HG02870 (cell line): ENCODE measurements at regions not wholly inside any gene's neighbourhood (a gene's known extent, or its start where the extent isn't known, plus 50 kb on each side); places are given as distances from the start of the nearest gene placed in this dataset.
A peak's percentile ranks its signal among the peaks of the same experiment; 100 is the strongest.
"Not testable (repeated sequence)": the region's sequence is repeated elsewhere in the genome, so short reads cannot be mapped to it uniquely, and the experiment has no call there.

Source experiments
- ATAC-seq: cut with Tn5 transposase; IDR thresholded peaks from one replicate; pipeline ENCODE4 v1.9.1; 2021; ENCODE audit warnings: mild to moderate bottlenecking, moderate library complexity; ENCODE audit not compliant: unreplicated experiment

GRCh38 chr5:71771191-71771590, 52.1 kb downstream of the CARTPT start:
- no peak for ATAC-seq

DNA sequence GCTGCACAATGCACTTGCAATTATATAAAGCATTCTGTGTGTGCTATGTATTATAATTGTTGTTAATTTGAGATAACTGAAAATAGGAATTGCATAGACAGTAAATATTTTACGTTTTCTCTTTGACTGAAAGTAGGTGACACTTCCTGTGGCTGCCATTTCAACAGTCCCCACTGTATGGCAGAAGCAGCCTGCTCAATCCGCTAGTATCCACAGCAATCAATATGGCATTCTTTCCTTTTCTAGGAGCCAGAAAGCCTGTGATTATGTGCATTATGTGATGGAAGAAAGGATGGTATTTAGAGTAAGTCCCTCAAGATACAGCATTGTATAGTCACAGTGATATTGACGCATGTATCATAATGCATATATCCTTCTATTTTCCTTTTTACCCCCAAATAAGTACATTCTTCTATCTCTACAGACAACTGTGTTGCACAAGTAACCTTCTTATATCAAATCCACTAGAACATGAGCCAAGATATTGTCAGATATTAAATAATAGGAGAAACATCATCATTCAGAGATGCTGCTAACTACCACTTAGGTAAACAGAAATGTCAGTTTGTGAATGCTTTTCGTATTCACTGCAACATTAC, 59.7 kb downstream of the CARTPT start:
- ATAC-seq: no peak

- ATAC-seq: no peak
Measured at GRCh38 chr5:71780597-71780996, 61.5 kb downstream of the CARTPT start.

DNA sequence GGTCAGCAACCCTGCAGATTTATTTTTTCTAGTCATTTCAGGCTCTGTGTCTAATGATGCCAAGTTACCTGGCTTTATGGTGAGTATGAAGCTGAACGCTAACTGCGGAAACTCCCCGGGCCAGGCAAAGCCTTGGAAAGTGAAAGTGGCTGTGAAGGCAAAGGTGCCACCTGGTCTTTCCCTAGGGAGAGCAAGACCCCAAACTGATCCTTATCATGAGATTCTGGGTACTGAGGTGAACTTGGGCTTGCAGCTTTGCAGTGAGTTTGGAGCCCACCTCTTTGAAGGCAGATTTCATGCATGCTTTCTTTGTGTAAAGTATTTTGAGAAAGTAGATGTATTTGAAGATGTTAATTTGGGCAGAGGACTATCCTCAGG, 63.3 kb downstream of the CARTPT start:
- peak; percentile 10 for ATAC-seq

DNA sequence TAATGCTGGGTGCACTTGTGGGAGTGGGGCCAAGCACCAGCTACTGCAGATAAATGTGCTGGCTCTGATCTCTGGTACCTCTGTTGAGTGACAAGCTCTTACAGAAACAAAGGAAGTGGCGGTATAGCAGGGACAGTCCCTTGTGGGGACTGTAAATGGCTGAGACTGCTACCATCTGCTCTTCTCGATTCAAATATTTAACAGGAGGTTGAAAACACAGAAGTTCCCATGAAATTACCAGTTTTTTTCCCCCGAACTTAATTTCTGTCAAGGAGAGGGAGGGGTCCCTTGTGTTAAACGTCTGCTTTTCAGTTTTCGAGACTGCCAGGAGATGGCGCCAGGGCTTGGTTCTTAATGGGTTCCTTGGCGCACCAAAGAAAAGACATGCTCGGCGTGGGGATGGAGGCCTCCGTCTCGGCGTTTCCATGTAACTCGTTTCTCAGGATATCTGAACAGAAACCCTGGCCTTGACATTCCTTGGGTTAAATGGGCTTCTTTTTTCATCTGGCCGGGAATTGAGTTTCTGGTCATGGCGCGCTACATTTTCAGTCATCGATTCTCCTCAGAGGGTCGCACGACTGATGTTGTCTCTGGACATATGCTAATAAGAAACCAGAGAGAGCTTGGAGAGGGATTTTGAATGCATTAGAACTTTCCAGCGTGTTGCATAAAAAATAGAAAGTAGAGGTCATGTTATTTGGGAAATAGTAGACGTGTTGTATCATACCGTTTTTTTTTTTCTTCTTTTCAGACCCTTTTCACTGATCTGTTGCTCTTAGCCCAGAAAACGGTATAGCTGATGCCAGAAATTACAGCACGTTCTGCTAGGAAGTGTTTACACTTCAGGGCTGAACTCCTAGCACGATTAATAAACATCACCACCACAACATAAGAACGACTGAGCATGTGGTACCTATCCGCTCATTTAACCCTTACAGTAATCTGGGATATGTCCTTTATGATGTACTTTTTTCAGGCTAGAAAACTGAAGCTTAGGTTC, 64.0 kb downstream of the CARTPT start:
- peak; percentile 100 for ATAC-seq

- ATAC-seq: no peak
Measured at GRCh38 chr5:71783891-71784290, 64.8 kb downstream of the CARTPT start.

DNA sequence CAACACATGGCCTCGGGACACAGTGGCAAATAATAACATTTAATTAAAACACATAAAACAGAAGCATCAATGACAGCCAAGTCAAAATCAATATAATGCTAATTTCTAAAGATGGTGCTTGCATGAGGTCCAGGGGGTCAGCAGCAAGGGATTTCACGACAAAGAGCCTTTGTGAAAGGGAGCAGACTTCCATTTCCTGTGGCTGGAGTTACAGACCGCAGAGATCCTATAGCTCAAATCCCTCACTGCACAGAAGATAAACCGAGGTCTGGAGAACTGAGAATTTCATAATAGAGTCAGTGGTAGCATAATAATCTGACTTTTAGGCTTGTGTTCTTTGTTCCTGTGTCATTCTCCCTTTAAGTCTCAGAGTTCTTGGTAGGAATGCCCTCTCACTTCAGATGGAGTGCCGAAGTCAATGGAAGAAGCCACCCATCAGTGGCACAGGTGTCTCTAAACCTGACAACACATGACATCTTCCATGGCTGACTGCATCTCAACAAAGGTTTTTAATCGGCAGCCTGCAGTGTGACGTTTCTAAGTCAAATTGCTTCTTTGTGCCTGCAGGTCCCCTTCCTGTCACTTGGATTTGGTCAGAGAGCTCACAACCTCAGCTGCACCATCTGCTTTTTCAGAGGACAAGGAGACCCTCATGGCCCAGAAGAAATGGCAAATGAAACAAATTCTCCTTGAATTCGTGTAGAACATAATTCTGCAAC, 67.4 kb downstream of the CARTPT start:
- no peak for ATAC-seq

DNA sequence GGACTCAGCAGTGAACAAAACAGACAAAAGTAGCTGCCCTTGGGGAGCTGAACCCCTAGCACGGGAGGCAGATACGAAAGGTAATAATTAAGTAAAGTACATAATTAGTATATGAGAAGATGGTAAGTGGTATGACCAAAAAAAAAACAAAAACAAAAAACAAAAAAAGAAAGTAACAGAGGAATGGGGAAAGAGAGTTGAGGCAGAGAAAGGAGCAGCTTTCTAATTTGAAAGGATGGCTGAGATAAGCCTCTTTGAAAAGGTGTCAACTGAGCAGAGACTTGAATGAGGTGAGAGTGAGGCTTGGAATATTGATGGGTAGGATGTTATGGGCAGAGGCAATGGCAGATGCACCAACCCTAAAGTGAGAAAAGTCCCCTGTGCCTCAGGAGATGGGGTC, 69.7 kb downstream of the CARTPT start:
- no peak for ATAC-seq

- no peak for ATAC-seq
Measured at GRCh38 chr5:71789746-71790145, 70.7 kb downstream of the CARTPT start.

DNA sequence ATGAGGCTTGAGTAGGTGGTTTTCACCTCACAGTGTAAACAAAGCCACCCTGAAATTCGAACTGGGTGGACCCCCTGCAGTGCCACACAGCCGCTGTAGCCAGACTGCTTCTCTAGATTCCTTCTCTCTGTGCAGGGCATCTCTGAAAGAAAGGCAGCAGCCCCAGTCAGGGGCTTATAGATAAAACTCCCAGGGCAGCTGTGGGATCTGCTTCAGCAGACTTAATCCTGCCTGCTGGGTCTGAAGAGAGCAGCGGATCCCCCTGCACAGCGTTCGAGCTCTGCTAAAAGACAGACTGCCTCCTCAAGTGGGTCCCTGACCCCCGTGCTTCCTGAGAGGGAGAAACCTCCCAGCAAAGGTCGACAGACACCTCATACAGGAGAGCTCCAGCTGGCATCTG, 71.4 kb downstream of the CARTPT start:
- no peak for ATAC-seq

DNA sequence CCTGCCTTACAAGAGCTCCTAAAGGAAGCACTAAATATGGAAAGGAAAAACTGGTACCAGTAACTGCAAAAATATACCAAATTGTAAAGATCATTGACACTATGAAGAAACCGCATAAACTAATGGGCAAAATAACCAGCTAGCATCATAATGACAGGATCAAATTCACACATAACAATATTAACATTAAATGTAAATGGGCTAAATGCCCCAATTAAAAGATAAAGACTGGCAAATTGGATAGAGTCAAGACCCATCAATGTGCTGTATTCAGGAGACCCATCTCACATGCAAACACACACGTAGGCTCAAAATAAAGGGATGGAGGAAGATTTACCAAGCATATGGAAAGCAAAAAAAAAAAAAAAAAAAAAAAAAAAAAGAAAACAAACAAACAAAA, 73.0 kb downstream of the CARTPT start:
- ATAC-seq: not testable (repeated sequence)

DNA sequence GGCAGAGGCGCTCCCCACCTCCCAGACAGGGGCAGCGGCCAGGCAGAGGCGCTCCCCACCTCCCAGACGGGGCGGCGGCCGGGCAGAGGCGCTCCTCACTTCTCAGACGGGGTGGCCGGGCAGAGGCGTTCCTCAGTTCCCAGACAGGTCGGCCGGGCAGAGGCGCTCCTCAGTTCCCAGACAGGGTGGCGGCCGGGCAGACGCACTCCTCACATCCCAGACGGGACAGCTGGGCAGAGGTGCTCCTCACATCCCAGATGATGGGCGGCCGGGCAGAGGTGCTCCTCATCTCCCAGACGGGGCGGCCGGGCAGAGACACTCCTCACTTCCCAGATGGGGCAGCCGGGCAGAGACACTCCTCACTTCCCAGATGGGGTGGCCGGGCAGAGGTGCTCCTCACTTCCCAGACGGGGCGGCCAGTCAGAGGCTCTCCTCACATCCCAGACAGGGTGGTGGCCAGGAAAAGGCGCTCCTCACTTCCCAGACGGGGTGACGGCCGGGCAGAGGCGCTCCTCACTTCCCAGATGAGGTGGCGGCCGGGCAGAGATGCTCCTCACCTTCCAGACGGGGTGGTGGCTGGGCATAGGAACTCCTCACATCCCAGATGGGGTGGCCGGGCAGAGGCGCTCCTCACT, 75.1 kb downstream of the CARTPT start:
- ATAC-seq: no peak

DNA sequence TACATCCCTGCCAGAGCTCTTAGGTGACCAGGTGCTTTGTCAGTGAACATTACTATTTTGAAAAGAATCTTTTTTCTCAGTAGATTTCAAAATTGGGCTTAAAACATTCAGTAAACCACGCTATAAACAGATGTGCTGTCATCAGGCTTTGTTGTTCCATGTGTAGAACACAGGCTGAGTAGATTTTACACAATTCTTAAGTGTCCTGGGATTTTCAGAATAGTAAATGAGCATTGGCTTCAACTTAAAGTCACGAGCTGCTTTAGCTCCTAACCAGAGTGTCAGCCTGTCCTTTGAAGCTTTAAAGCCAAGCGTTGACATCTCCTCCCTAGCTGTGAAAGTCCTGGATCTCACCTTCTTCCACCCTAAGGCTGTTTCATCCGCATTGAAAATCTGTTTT, 83.6 kb downstream of the CARTPT start:
- no peak for ATAC-seq

DNA sequence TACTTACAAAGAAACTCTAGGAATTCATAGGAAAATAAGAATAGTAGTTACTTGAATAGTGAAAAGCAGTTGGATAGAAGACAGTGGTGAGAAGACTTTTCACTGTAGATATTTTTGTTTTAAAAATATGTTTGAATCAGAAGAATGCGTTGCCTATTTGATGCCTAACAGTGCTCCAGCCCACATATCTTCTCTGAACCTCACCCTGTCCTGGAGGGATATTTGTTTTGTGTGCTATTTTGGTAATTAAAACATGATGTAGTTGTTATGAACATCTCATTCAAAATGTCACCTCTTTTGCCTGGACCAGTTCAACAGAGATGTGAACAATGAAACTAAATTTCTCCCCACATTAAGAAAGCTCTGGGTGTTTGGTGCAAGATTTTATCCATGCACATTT, 87.6 kb downstream of the CARTPT start:
- ATAC-seq: no peak

DNA sequence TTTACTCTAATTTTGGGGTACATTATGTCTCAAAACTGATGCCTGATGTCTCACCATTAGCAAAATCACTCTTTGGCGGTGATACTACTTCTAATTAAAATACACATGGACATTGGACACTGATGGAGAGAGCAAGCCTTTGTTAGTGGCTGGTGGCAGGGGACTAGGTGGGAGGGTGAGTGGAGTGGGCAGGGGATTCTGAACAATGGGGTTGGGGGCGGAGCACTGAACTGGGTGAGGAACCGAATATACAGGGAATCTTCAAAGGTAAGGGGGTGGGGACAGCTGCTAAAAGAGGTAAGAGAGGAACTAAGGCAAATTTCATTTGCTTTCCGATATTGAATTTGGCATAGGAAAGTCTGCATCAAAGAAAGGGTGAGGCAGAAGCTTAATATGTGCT, 88.8 kb downstream of the CARTPT start:
- no peak for ATAC-seq

- ATAC-seq: no peak
Measured at GRCh38 chr5:71809446-71809845, 90.4 kb downstream of the CARTPT start.

DNA sequence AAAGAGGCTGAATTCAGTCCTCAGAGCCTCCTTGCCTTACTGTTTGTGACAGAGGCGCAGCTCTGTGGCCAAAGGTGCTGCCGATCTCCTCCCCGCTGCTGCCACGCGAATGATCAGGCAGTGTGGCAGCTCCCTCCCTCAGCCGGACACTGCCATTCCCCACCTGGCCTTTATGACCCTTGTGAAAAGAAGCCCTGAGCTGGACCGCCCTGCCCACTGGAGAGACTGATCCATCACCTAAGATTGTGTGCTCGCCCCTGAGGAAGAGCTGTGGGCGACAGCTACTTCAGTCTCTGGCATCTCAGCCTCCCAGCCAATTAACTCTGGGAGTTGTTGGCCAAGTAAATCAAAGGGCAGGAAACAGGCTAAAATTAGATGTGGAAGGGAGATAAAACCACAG, 90.9 kb downstream of the CARTPT start:
- no peak for ATAC-seq

DNA sequence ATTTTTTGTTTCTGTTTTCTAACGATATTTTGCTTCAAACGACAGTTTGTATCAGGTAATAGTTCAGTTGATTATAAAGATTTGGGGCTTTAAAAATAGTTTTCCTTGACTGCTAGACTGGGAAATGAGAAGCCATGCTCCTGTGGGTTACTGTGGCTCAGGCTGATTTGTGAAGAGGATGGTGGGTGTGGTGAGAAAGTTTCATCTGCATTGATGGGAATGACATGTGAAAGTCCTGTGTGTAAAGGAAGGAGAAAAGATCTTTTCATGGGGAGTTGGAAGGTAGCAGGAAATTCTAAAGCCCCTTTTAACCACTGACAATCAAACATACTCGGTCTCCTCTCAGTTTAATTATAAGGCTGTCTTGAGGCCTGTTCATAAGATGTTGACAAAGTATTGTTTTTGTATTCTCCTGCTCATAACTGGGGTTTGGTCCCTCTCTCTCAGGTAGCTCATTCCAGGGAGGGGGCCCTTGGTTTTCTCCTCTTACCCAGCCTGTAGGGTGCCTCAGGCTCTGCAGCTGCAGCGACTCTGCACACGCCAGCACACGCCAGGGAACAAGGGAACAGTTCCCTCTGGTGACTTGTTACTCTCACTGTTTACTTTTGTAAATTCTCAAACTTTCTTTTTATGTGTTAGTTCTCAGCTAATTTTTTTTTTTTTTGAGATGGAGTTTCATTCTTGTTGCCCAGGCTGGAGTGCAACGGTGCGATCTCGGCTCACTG, 91.6 kb downstream of the CARTPT start:
- ATAC-seq: no peak

GRCh38 chr5:71811779-71812178, 92.7 kb downstream of the CARTPT start:
- ATAC-seq: no peak

- no peak for ATAC-seq
Measured at GRCh38 chr5:71816307-71816706, 97.2 kb downstream of the CARTPT start.

DNA sequence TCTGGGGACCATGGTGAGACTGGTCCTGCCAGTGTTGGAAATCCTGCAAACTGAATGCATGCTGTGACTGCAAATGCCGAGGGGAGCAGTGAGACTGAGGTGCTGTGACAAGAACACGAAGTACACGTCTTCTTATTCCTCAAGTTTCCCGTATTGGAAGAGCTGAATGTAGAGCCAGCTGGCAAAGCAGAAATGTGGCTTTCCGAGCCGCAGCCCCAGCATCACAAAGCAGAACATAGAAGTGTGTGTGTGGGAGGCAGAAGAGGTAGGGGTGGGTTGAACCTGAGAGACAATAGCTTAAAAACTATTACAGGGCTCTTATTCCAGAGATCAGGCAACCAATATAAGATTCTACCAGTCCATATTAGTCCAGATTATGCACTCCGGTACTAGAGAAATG, 98.8 kb downstream of the CARTPT start:
- no peak for ATAC-seq
